ENCODE measurements at regions not wholly inside any gene's neighbourhood (a gene's known extent, or its start where the extent isn't known, plus 50 kb on each side); places are given as distances from the start of the nearest gene placed in this dataset.

GRCh38 chr5:152218694-152219093, 186.4 kb downstream of the NMUR2 start:
- H3K27ac ChIP-seq: peak overlapping the region; percentile 37; the same call in 1 of the 2 replicates
- TF ChIP-seq CTCF (IDR thresholded peaks at IDR 0.05) (no peak), ZFX (IDR thresholded peaks at IDR 0.05; ENCODE audit: borderline replicate concordance) (no peak)

DNA sequence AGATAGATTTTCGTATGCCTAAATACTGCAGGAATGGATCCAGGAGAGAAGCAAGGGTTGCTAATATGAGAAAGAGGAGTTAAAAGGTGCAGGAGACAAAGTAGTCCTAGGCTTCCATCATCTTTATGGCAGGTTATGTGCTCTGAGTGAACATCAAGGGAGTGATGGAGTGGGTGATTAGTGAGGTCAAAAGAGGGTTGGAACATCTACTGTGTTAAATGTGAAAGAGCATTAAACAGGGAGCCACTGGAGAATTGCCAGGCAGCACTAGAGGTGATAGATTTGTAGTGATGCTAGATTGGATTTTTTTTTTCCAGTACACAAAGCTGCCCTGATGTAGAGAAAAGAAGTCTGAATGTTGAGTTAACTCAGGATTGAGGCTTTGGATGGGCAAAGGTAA, 199.3 kb downstream of the NMUR2 start:
- no peak overlapping the region for H3K27ac ChIP-seq
- TF ChIP-seq ZFX (IDR thresholded peaks at IDR 0.05; ENCODE audit: borderline replicate concordance) (no peak), CTCF (IDR thresholded peaks at IDR 0.05) (no peak)

DNA sequence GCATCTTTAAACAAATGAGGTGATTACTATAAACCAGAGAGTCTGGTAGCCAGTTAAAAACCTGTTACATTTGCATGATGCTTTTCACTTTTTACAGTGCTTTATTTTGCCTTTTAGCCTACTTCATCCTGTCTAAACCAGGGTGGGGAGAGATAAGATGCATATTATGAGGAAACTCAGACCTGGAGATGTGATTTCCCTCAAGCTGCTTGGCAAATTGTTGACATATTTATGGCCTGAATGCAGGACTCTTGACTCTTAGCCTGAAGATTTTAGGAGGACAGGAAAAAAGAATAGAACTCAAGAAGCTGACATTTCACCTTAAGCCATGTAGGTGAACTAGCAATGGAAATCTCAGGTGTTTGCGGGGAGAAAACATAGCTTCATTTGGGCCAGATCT, 202.8 kb downstream of the NMUR2 start:
- TF ChIP-seq ZFX (IDR thresholded peaks at IDR 0.05; ENCODE audit: borderline replicate concordance) (no peak), CTCF (IDR thresholded peaks at IDR 0.05) (no peak)
- H3K27ac ChIP-seq: no peak overlapping the region

GRCh38 chr5:152193391-152194107, 211.5 kb downstream of the NMUR2 start:
- no peak for TF ChIP-seq ZFX (IDR thresholded peaks at IDR 0.05; ENCODE audit: borderline replicate concordance)
- TF ChIP-seq CTCF (IDR thresholded peaks at IDR 0.05): no peak

DNA sequence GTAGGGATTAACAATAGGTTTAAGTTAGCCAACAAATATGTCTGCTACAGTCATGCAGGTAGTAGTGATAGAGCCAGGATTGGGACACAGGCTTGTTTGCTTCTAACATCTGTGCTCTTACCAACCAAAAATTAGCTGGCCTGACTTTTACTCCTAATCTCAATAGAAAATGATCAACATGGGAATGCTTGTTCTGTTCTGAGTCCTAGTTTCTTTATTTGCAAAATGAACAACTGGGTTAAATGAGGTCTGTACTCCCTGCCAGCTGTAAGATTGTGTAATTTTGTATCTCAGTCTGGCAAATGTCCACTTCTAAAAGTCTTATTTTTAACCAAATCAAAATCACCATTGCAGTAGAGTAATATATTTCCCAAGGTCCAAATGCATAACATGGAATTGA, 216.8 kb downstream of the NMUR2 start:
- no peak overlapping the region for H3K27ac ChIP-seq
- TF ChIP-seq CTCF (IDR thresholded peaks at IDR 0.05): no peak
- no peak for TF ChIP-seq ZFX (IDR thresholded peaks at IDR 0.05; ENCODE audit: borderline replicate concordance)

More at GRCh38 chr5:152193391-152194107, 211.5 kb downstream of the NMUR2 start:
- no peak overlapping the region for H3K27ac ChIP-seq

DNA sequence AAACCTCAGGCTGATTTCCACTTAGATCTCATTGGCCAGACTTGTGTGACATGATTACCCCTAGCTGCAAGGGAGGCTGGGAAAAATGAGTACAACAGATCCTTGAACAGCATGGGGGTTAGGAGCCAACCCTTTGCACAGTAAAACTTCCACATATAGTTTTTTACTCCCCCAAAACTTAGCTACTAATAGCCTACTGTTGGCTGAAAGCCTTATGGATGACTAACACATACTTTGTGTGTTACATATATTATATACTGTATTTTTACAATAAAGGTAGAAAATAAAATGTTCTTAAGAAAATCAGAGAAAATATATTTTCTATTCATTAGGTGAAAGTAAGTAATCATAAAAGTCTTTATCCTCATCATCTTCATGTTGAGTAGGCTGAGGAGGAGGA, 217.4 kb downstream of the NMUR2 start:
- H3K27ac ChIP-seq: no peak overlapping the region
- TF ChIP-seq ZFX (IDR thresholded peaks at IDR 0.05; ENCODE audit: borderline replicate concordance): no peak

DNA sequence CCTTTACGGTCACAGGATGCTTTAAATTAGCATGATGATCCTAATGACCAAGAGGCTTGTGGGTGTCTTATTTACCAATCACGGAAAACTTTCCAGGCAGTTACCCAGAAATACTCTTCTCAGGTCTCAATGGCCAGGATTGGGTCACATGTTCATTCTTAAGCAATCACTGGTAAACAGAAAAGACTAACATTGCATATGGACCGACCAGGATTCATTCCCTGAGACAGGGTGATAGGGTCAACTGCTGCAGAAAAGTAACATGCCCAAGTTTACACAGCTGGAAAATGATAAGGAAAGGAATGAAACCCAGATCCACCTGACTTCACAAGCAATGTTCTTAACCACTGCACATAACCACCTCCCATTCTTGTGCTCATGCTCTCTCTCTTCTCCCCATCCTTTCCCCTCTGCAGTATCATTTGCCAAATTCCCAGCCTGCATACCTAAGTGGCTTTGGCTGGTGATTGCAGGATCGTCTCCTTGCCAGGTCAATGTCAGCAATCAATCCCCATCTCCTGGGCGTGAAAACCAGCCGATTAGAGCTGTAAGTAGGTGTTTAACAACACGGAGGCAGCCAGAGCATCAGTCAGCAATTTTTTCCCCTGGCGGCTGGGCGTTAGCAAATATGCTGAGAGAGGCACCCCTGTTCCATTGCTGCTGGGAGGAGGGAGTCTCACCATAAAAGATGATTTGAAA, 219.4 kb downstream of the NMUR2 start:
- no peak for TF ChIP-seq CTCF (IDR thresholded peaks at IDR 0.05)
- TF ChIP-seq ZFX (IDR thresholded peaks at IDR 0.05; ENCODE audit: borderline replicate concordance): no peak
- H3K27ac ChIP-seq: no peak overlapping the region

All from 22Rv1 (cell line).